Endothelial cell of umbilical vein (primary cell): ENCODE measurements at regions not wholly inside any gene's neighbourhood (a gene's known extent, or its start where the extent isn't known, plus 50 kb on each side); places are given as distances from the start of the nearest gene placed in this dataset.

Source experiments
- BruUV-seq: library from RNA; stranded (reverse); fragments of 400-500 nt; replicated peaks from 2 replicates; lab custom pipeline; 2021; lab: Mats Ljungman, UMichigan
- CTCF ChIA-PET: fragments of 300-600, 350-600 bp; sonication (Branson Sonifier 250); formaldehyde crosslinking; loops from one replicate; lab custom pipeline; 2021; ENCODE audit warnings: antibody characterized with exemption, inconsistent platforms; lab: Charles Lee
- POLR2A ChIA-PET: fragments of 300-600, 350-600 bp; sonication (Branson Sonifier 250); formaldehyde crosslinking; loops from one replicate; lab custom pipeline; 2021; ENCODE audit warnings: antibody characterized with exemption, inconsistent platforms; lab: Charles Lee
- DNase-seq: peaks from one replicate; pipeline ENCODE4 v3.0.0-alpha.2; 2011; ENCODE audit warnings: low read depth, low spot score
- FAIRE-seq: peaks from 2 replicates; lab custom pipeline; 2011; peaks lifted over from hg19 to GRCh38; lab: Jason Lieb, UNC
- H2AFZ ChIP-seq: 2 replicates; pipeline ENCODE4 v1.6.0; 2012; ENCODE audit warnings: low read depth, low read length, control low read depth, inconsistent platforms
- H3K27ac ChIP-seq: 2 replicates; pipeline ENCODE4 v1.5.1; 2011; ENCODE audit warnings: low read depth, mild to moderate bottlenecking, control low read depth, low read length, moderate library complexity; ENCODE audit not compliant: insufficient read depth
- H3K27me3 ChIP-seq, 2 experiments: 2 replicates each; pipeline versions ENCODE4 v1.6.0 to v1.6.1; 2011; ENCODE audit warnings: low read length in 2 of 2, mixed read lengths in 1 of 2; ENCODE audit not compliant: control insufficient read depth in 2 of 2, insufficient read depth in 2 of 2
- H3K36me3 ChIP-seq, 2 experiments: 2 replicates in 1 of 2; 3 replicates in 1 of 2; pipeline ENCODE4 v1.5.1; 2011; ENCODE audit warnings: low read length in 2 of 2, mild to moderate bottlenecking in 1 of 2, moderate library complexity in 1 of 2; ENCODE audit not compliant: control insufficient read depth in 2 of 2, insufficient read depth in 2 of 2; ENCODE audit errors: extremely low read depth in 1 of 2
- H3K4me1 ChIP-seq: 3 replicates; pipeline ENCODE4 v1.5.1; 2011; ENCODE audit warnings: mild to moderate bottlenecking, low read length; ENCODE audit not compliant: control insufficient read depth, insufficient read depth; ENCODE audit errors: extremely low read depth
- H3K4me2 ChIP-seq: 2 replicates; pipeline ENCODE4 v1.6.1; 2011; ENCODE audit warnings: low read length, control low read depth, mixed read lengths; ENCODE audit not compliant: insufficient read depth
- H3K4me3 ChIP-seq, 3 experiments: fragments of 200-600 bp in 1 of 3; sonication (generic), shearing (Covaris generic) in 1 of 3; replicated peaks in 1 of 3; 2 replicates each; pipeline ENCODE4 v1.5.1; 2011 to 2016; ENCODE audit warnings: control low read depth in 3 of 3, low read length in 3 of 3, mild to moderate bottlenecking in 2 of 3, inconsistent platforms in 1 of 3, low read depth in 1 of 3, moderate library complexity in 1 of 3; ENCODE audit not compliant: insufficient read depth in 1 of 3
- H3K79me2 ChIP-seq: 2 replicates; pipeline ENCODE4 v1.6.0; 2012; ENCODE audit warnings: low read length, inconsistent platforms; ENCODE audit not compliant: control insufficient read depth, insufficient read depth
- H3K9ac ChIP-seq: replicated peaks from 2 replicates; pipeline ENCODE3; 2011; ENCODE audit warnings: low read length, control low read depth; ENCODE audit not compliant: insufficient read depth; ENCODE audit errors: extremely low read depth
- H3K9me1 ChIP-seq: replicated peaks from 3 replicates; pipeline ENCODE4 v1.6.0; 2011; ENCODE audit warnings: mild to moderate bottlenecking, low read length; ENCODE audit not compliant: control insufficient read depth, insufficient read depth; ENCODE audit errors: extremely low read depth
- H3K9me3 ChIP-seq: replicated peaks from 2 replicates; pipeline ENCODE4 v1.5.1; 2012; ENCODE audit warnings: low read length, inconsistent platforms; ENCODE audit not compliant: control insufficient read depth, insufficient read depth
- H4K20me1 ChIP-seq: replicated peaks from 2 replicates; pipeline ENCODE3; 2011; ENCODE audit warnings: mild to moderate bottlenecking, low read length; ENCODE audit not compliant: control insufficient read depth, insufficient read depth; ENCODE audit errors: extremely low read depth
- CTCF ChIP-seq, 2 donors: IDR thresholded peaks; 1 replicate in 1 of 2; 2 replicates in 1 of 2; pipeline ENCODE4 v1.5.1; 2011; ENCODE audit warnings: low read length in 2 of 2, mild to moderate bottlenecking in 2 of 2, moderate library complexity in 2 of 2, control low read depth in 1 of 2, inconsistent platforms in 1 of 2, low read depth in 1 of 2; ENCODE audit not compliant: insufficient read depth in 1 of 2; ENCODE audit errors: extremely low read depth in 1 of 2
- EZH2 ChIP-seq: IDR thresholded peaks from 2 replicates; pipeline ENCODE4 v1.6.1; 2012; ENCODE audit warnings: borderline replicate concordance, low read depth, mild to moderate bottlenecking, moderate library complexity, low read length, inconsistent platforms; ENCODE audit not compliant: severe bottlenecking
- FOS ChIP-seq: IDR thresholded peaks from 2 replicates; pipeline ENCODE4 v1.6.1; 2011; ENCODE audit warnings: mild to moderate bottlenecking, low read length, moderate library complexity, borderline replicate concordance; ENCODE audit not compliant: insufficient read depth
- GATA2 ChIP-seq: IDR thresholded peaks from 2 replicates; pipeline ENCODE4 v1.7.0; 2011; ENCODE audit warnings: low read depth, mild to moderate bottlenecking, moderate library complexity, mixed read lengths, low read length; ENCODE audit not compliant: insufficient read length, insufficient read depth
- JUN ChIP-seq: IDR thresholded peaks from 2 replicates; pipeline ENCODE4 v1.6.1; 2011; ENCODE audit warnings: borderline replicate concordance, low read depth; ENCODE audit not compliant: insufficient read length, insufficient read depth
- MAX ChIP-seq: IDR thresholded peaks from 2 replicates; pipeline ENCODE4 v1.6.1; 2011; ENCODE audit not compliant: insufficient read depth, insufficient read length
- MYC ChIP-seq: IDR thresholded peaks from one replicate; pipeline ENCODE4 v1.6.1; 2011; ENCODE audit warnings: mild to moderate bottlenecking, low read depth, low read length
- POLR2A ChIP-seq: IDR thresholded peaks from 2 replicates; pipeline ENCODE4 v1.6.1; 2012; ENCODE audit warnings: low read depth, mild to moderate bottlenecking, control low read depth, low read length
- POLR2AphosphoS5 ChIP-seq: IDR thresholded peaks from 2 replicates; pipeline ENCODE4 v1.6.1; 2012; ENCODE audit warnings: low read depth, mild to moderate bottlenecking, control low read depth, low read length, moderate library complexity; ENCODE audit not compliant: insufficient read depth
- dilution Hi-C: fragments of 300-500 bp; cut with MboI; formaldehyde crosslinking; loops from one replicate; pipeline ENCODE4 v1.15.0; 2019; ENCODE audit warnings: low sequenced_read_pairs; ENCODE audit not compliant: extremely low pct_ligation_motif_present
- intact Hi-C: fragments of 100-400 bp; cut with micrococcal nuclease; formaldehyde crosslinking; loops from one replicate; pipeline ENCODE4 v1.10.0; 2022

GRCh38 chr2:6641956-6642355 lies 223.8 kb downstream of the CMPK2 start:
- DNase-seq: no peak
- no peak overlapping the region for H3K9ac ChIP-seq
- ChIA-PET POLR2A (no interaction called here), CTCF (no interaction called here)
- intact Hi-C loops: no loop called here
- no peaks in the 10 kb centered on the region for H3K4me1 ChIP-seq
- no peaks in the 10 kb centered on the region for H4K20me1 ChIP-seq
- H3K27ac ChIP-seq: no peak overlapping the region
- TF ChIP-seq GATA2 (no peak), MAX (no peak), POLR2A (no peak), MYC (no peak), CTCF (IDR thresholded peaks at IDR 0.05; ENCODE audit: extremely low read depth in 1 of 2, insufficient read depth in 1 of 2, low read depth in 1 of 2, low read length in 2 of 2) (no peak), EZH2 (no peak), POLR2AphosphoS5 (no peak), FOS (no peak), JUN (no peak)
- H3K4me3 ChIP-seq: no peak overlapping the region
- H3K9me1 ChIP-seq: no peaks in the 10 kb centered on the region
- no peaks in the 10 kb centered on the region for H3K27me3 ChIP-seq
- no peaks in the 10 kb centered on the region for H3K36me3 ChIP-seq
- peaks cover 2% of the 10 kb centered on the region for H3K9me3 ChIP-seq
- H3K4me2 ChIP-seq: no peak overlapping the region
- H2AFZ ChIP-seq: no peak overlapping the region
- dilution Hi-C loops: no loop called here
- H3K79me2 ChIP-seq: no peaks in the 10 kb centered on the region
- no TSS peak for BruUV-seq
- no peak for FAIRE-seq
